Naive thymus-derived CD4-positive, alpha-beta T cell (primary cell): ENCODE measurements at regions not wholly inside any gene's neighbourhood (a gene's known extent, or its start where the extent isn't known, plus 50 kb on each side); places are given as distances from the start of the nearest gene placed in this dataset.
A peak's percentile ranks its signal among the peaks of the same experiment; 100 is the strongest.

Experiments used
- ATAC-seq: fragments of 150-1000 bp; cut with Tn5 transposase; 2 replicates; pipeline ENCODE4 v1.10.0; 2021; ENCODE audit warnings: mild to moderate bottlenecking, moderate library complexity
- CTCF ChIA-PET: fragments of 350-600 bp; sonication (Branson Sonifier 250); formaldehyde crosslinking; loops from one replicate; lab custom pipeline; 2021; ENCODE audit warnings: antibody characterized with exemption; lab: Charles Lee
- POLR2A ChIA-PET: fragments of 350-600 bp; sonication (Branson Sonifier 250); formaldehyde crosslinking; loops from one replicate; lab custom pipeline; 2021; ENCODE audit warnings: antibody characterized with exemption, inconsistent platforms; lab: Charles Lee
- DNase-seq, 9 donors: peaks; one replicate each; pipeline versions ENCODE4 v3.0.0 to v3.0.0-alpha.2; 2020 to 2022; ENCODE audit warnings: mixed read lengths in 1 of 9
- H3K27ac ChIP-seq: one replicate; pipeline ENCODE4 v1.7.0; 2013; ENCODE audit warnings: mild to moderate bottlenecking, low read depth, low read length, moderate library complexity
- H3K27me3 ChIP-seq, 2 donors: one replicate each; pipeline ENCODE4 v1.7.0; 2013; ENCODE audit warnings: low read length in 2 of 2, mild to moderate bottlenecking in 2 of 2, moderate library complexity in 2 of 2; ENCODE audit not compliant: control insufficient read depth in 2 of 2, insufficient read depth in 2 of 2
- H3K36me3 ChIP-seq, 3 experiments: 1 replicate in 2 of 3; 2 replicates in 1 of 3; pipeline ENCODE4 v1.7.0; 2013; ENCODE audit warnings: low read length in 3 of 3, mild to moderate bottlenecking in 3 of 3, moderate library complexity in 1 of 3; ENCODE audit not compliant: insufficient read depth in 3 of 3, control insufficient read depth in 2 of 3
- H3K4me1 ChIP-seq, 2 donors: one replicate each; pipeline ENCODE4 v1.7.0; 2013; ENCODE audit warnings: low read length in 2 of 2, mild to moderate bottlenecking in 2 of 2, moderate library complexity in 1 of 2; ENCODE audit not compliant: control insufficient read depth in 2 of 2, insufficient read depth in 2 of 2
- H3K4me3 ChIP-seq: 2 replicates; pipeline ENCODE4 v1.7.0; 2013; ENCODE audit warnings: mild to moderate bottlenecking, low read length
- H3K9me3 ChIP-seq, 3 experiments: 1 replicate in 2 of 3; 2 replicates in 1 of 3; pipeline ENCODE4 v1.7.0; 2013; ENCODE audit warnings: low read length in 3 of 3; ENCODE audit not compliant: control insufficient read depth in 2 of 3
- H3K27ac Mint-ChIP-seq, 9 donors: one replicate each; pipeline ENCODE4 v1.8.0; 2020 to 2022; ENCODE audit warnings: mixed read lengths in 9 of 9, mild to moderate bottlenecking in 8 of 9, moderate library complexity in 5 of 9, inconsistent platforms in 2 of 9
- H3K27me3 Mint-ChIP-seq, 5 donors: one replicate each; pipeline ENCODE4 v1.8.0; 2021 to 2022; ENCODE audit warnings: mixed read lengths in 5 of 5, mild to moderate bottlenecking in 1 of 5
- H3K36me3 Mint-ChIP-seq, 5 donors: one replicate each; pipeline ENCODE4 v1.8.0; 2020 to 2022; ENCODE audit warnings: mixed read lengths in 5 of 5, mild to moderate bottlenecking in 3 of 5, inconsistent platforms in 1 of 5
- H3K4me1 Mint-ChIP-seq, 7 donors: one replicate each; pipeline ENCODE4 v1.8.0; 2020 to 2022; ENCODE audit warnings: mixed read lengths in 7 of 7, mild to moderate bottlenecking in 3 of 7, inconsistent platforms in 1 of 7
- H3K4me3 Mint-ChIP-seq, 10 donors: one replicate each; pipeline ENCODE4 v1.8.0; 2020 to 2022; ENCODE audit warnings: mild to moderate bottlenecking in 10 of 10, mixed read lengths in 10 of 10, moderate library complexity in 6 of 10, inconsistent platforms in 2 of 10
- H3K9me3 Mint-ChIP-seq, 11 donors: one replicate each; pipeline ENCODE4 v1.8.0; 2020 to 2022; ENCODE audit warnings: mixed read lengths in 11 of 11, mild to moderate bottlenecking in 4 of 11, inconsistent platforms in 1 of 11, moderate library complexity in 1 of 11
- intact Hi-C, 2 donors: fragments of 100-400 bp; cut with micrococcal nuclease; formaldehyde crosslinking; loops; one replicate each; pipeline ENCODE4 v1.15.1; 2023

- H3K27me3 ChIP-seq: no peaks in the 10 kb centered on the region
- Mint-ChIP-seq H3K4me1 (peaks cover 0 to 15% (median 10%) of the 10 kb centered on the region in 7 donors), H3K9me3 (no peaks in the 10 kb centered on the region), H3K27me3 (peaks cover 0 to 12% (median 0%) of the 10 kb centered on the region in 5 donors), H3K36me3 (peaks cover 0 to 2% (median 0%) of the 10 kb centered on the region in 5 donors), H3K4me3 (no peak overlapping the region), H3K27ac (no peak overlapping the region)
- POLR2A ChIA-PET: interaction anchor here (1.3 to 10.2 kb wide), 3 partner anchors 35 to 126 kb away, joined by 6 to 184 read pairs (median 131); no protein-coding TSS in a partner anchor
- H3K9me3 ChIP-seq: no peaks in the 10 kb centered on the region
- no peak for DNase-seq
- H3K4me1 ChIP-seq: peaks cover 0 to 4% of the 10 kb centered on the region in 2 donors
- ATAC-seq: no peak
- no peaks in the 10 kb centered on the region for H3K36me3 ChIP-seq
- intact Hi-C loops: no loop called here
- H3K27ac ChIP-seq: no peak overlapping the region
- CTCF ChIA-PET: interaction anchor here (0.6 to 0.9 kb wide), 3 partner anchors 79 to 127 kb away, joined by 3 read pairs; no protein-coding TSS in a partner anchor
- no peak overlapping the region for H3K4me3 ChIP-seq
Measured at GRCh38 chr5:42915306-42915866, 103.7 kb upstream of the SELENOP start.

- Mint-ChIP-seq H3K27ac (peak overlapping the region in 3 of 9 donors; percentile 13 to 63 (median 59)), H3K4me1 (peaks cover 5 to 28% (median 20%) of the 10 kb centered on the region in 7 donors), H3K4me3 (peak overlapping the region in 2 of 10 donors; percentile 6 to 19), H3K36me3 (no peaks in the 10 kb centered on the region), H3K9me3 (no peaks in the 10 kb centered on the region), H3K27me3 (peaks cover 0 to 18% (median 0%) of the 10 kb centered on the region in 5 donors)
- DNase-seq (peak in 7 of 9 donors; percentile 43 to 70 (median 53)), ATAC-seq (peak; percentile 56)
- intact Hi-C loops: loop anchor here in 1 of 2 donors (1.0 kb wide), 7 partner anchors 81 to 394 kb away; partner anchors contain the start of gene ANXA2R
- no peaks in the 10 kb centered on the region for H3K9me3 ChIP-seq
- no peak overlapping the region for H3K4me3 ChIP-seq
- no peak overlapping the region for H3K27ac ChIP-seq
- no peaks in the 10 kb centered on the region for H3K36me3 ChIP-seq
- ChIA-PET POLR2A (interaction anchor here (0.6 to 10.2 kb wide), 15 partner anchors 10 to 1870 kb away, joined by 3 to 184 read pairs (median 12); partner anchors contain the start of genes ANXA2R and ZNF131), CTCF (interaction anchor here (0.6 to 4.2 kb wide), 18 partner anchors 16 to 394 kb away, joined by 3 to 22 read pairs (median 5); partner anchors contain the start of gene ZNF131)
- H3K27me3 ChIP-seq: no peaks in the 10 kb centered on the region
- peaks cover 0 to 4% of the 10 kb centered on the region in 2 donors for H3K4me1 ChIP-seq
Measured at GRCh38 chr5:42912184-42912798, 100.6 kb upstream of the SELENOP start.

GRCh38 chr5:42908509-42909488 is 97.1 kb upstream of the SELENOP start:
- H3K4me3 ChIP-seq: peak overlapping the region; percentile 72
- no peaks in the 10 kb centered on the region for H3K36me3 ChIP-seq
- peak overlapping the region; percentile 64 to 97 (median 95) for H3K27ac Mint-ChIP-seq
- ATAC-seq (peak; percentile 92), DNase-seq (peak; percentile 76 to 93 (median 88))
- H3K27me3 Mint-ChIP-seq: peaks cover 0 to 43% (median 0%) of the 10 kb centered on the region in 5 donors
- no peaks in the 10 kb centered on the region for H3K9me3 Mint-ChIP-seq
- CTCF ChIA-PET: interaction anchor here (0.5 to 2.9 kb wide), 35 partner anchors 15 to 697 kb away, joined by 3 to 30 read pairs (median 5); partner anchors contain the start of genes HMGCS1 and TMEM267
- POLR2A ChIA-PET: interaction anchor here (0.6 to 10.2 kb wide), 22 partner anchors 32 to 1004 kb away, joined by 3 to 184 read pairs (median 5); partner anchors contain the start of genes HMGCS1, TMEM267 and ZNF131
- H3K4me3 Mint-ChIP-seq: peak overlapping the region; percentile 89 to 98 (median 94)
- no peaks in the 10 kb centered on the region for H3K27me3 ChIP-seq
- intact Hi-C loops: loop anchor here (1.0 to 10.0 kb wide), 18 partner anchors 41 to 984 kb away; partner anchors contain the start of genes HMGCS1 (in 2 of the 2), ANXA2R (in 1 of the 2), FBXO4 (in 1 of the 2) and PAIP1 (in 1 of the 2)
- H3K4me1 ChIP-seq: peaks cover 0 to 4% of the 10 kb centered on the region in 2 donors
- H3K9me3 ChIP-seq: no peaks in the 10 kb centered on the region
- H3K36me3 Mint-ChIP-seq: no peaks in the 10 kb centered on the region
- H3K27ac ChIP-seq: peak overlapping the region; percentile 76
- peaks cover 5 to 22% (median 19%) of the 10 kb centered on the region in 7 donors for H3K4me1 Mint-ChIP-seq

- ATAC-seq: no peak
- no peaks in the 10 kb centered on the region for H3K9me3 ChIP-seq
- Mint-ChIP-seq H3K27me3 (peaks cover 0 to 43% (median 0%) of the 10 kb centered on the region in 5 donors), H3K9me3 (no peaks in the 10 kb centered on the region), H3K36me3 (no peaks in the 10 kb centered on the region), H3K4me3 (peak overlapping the region; percentile 89 to 98 (median 94)), H3K4me1 (peaks cover 5 to 18% (median 15%) of the 10 kb centered on the region in 7 donors), H3K27ac (peak overlapping the region; percentile 64 to 97 (median 95))
- H3K4me1 ChIP-seq: peaks cover 0 to 4% of the 10 kb centered on the region in 2 donors
- H3K4me3 ChIP-seq: peak overlapping the region; percentile 72
- no peak for DNase-seq
- intact Hi-C loops: loop anchor here (1.0 to 10.0 kb wide), 11 partner anchors 85 to 983 kb away; partner anchors contain the start of genes FBXO4 (in 1 of the 2), HMGCS1 (in 1 of the 2), PAIP1 (in 1 of the 2) and TMEM267 (in 1 of the 2)
- H3K27ac ChIP-seq: peak overlapping the region; percentile 76
- ChIA-PET CTCF (interaction anchor here (0.9 to 2.9 kb wide), 14 partner anchors 15 to 576 kb away, joined by 3 to 30 read pairs (median 6); partner anchors contain the start of gene TMEM267), POLR2A (interaction anchor here (1.0 to 10.2 kb wide), 12 partner anchors 18 to 647 kb away, joined by 3 to 184 read pairs (median 34); partner anchors contain the start of genes HMGCS1, TMEM267 and ZNF131)
- no peaks in the 10 kb centered on the region for H3K27me3 ChIP-seq
- no peaks in the 10 kb centered on the region for H3K36me3 ChIP-seq
Measured at GRCh38 chr5:42908086-42908485, 96.4 kb upstream of the SELENOP start.

- POLR2A ChIA-PET: interaction anchor here (0.6 to 1.7 kb wide), 3 partner anchors 132 to 578 kb away, joined by 3 to 4 read pairs (median 3); partner anchors contain the start of gene TMEM267
- CTCF ChIA-PET: no interaction called here
- H3K27me3 Mint-ChIP-seq: peaks cover 0 to 40% (median 0%) of the 10 kb centered on the region in 5 donors
- no peaks in the 10 kb centered on the region for H3K36me3 ChIP-seq
- no peak for ATAC-seq
- H3K4me3 Mint-ChIP-seq: no peak overlapping the region
- no peaks in the 10 kb centered on the region for H3K4me1 ChIP-seq
- no peak overlapping the region for H3K27ac Mint-ChIP-seq
- H3K36me3 Mint-ChIP-seq: no peaks in the 10 kb centered on the region
- peaks cover 5 to 14% (median 10%) of the 10 kb centered on the region in 7 donors for H3K4me1 Mint-ChIP-seq
- DNase-seq: no peak
- H3K27ac ChIP-seq: no peak overlapping the region
- H3K4me3 ChIP-seq: no peak overlapping the region
- intact Hi-C loops: loop anchor here (10.0 kb wide), 2 partner anchors 579 to 981 kb away; partner anchors contain the start of genes FBXO4 (in 1 of the 2) and TMEM267 (in 1 of the 2)
- no peaks in the 10 kb centered on the region for H3K27me3 ChIP-seq
- no peaks in the 10 kb centered on the region for H3K9me3 ChIP-seq
- no peaks in the 10 kb centered on the region for H3K9me3 Mint-ChIP-seq
Measured at GRCh38 chr5:42905827-42906226, 94.1 kb upstream of the SELENOP start.
